ENCODE measurements at regions not wholly inside any gene's neighbourhood (a gene's known extent, or its start where the extent isn't known, plus 50 kb on each side); places are given as distances from the start of the nearest gene placed in this dataset.

DNA sequence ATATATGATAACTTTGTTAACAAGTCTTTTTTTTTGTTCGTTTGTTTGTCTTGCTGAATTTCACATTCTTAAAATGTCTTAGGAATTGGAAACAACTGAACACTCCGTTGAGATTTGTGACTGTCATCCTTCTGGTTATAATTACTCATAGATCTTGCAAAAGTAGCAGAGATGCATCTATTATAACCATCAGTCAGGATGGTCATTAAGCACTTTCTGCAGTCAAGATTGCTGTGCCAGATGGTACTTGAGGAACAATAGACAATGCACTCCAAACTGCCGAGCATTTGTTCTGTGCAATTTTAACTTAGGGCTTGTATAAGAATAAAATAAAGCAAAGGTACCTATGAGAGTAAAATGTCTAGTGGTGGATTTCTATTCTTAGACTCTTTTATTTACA lies 710.1 kb upstream of the KCND2 start:
- Histone ChIP-seq H3K4me1 (no peaks in the 10 kb centered on the region), H3K27ac (no peak overlapping the region), H3K4me3 (no peak overlapping the region), H3K9me3 (no peaks in the 10 kb centered on the region), H3K27me3 (no peaks in the 10 kb centered on the region), H3K36me3 (no peaks in the 10 kb centered on the region)
- DNase-seq (ENCODE audit: low spot score in 2 of 2) = no peak
- no peak for TF ChIP-seq POLR2A (IDR thresholded peaks at IDR 0.05)
- no peak for TF ChIP-seq EP300 (IDR thresholded peaks at IDR 0.05)
- TF ChIP-seq POLR2AphosphoS5 (IDR thresholded peaks at IDR 0.05) = no peak
- TF ChIP-seq, protein P1, sequence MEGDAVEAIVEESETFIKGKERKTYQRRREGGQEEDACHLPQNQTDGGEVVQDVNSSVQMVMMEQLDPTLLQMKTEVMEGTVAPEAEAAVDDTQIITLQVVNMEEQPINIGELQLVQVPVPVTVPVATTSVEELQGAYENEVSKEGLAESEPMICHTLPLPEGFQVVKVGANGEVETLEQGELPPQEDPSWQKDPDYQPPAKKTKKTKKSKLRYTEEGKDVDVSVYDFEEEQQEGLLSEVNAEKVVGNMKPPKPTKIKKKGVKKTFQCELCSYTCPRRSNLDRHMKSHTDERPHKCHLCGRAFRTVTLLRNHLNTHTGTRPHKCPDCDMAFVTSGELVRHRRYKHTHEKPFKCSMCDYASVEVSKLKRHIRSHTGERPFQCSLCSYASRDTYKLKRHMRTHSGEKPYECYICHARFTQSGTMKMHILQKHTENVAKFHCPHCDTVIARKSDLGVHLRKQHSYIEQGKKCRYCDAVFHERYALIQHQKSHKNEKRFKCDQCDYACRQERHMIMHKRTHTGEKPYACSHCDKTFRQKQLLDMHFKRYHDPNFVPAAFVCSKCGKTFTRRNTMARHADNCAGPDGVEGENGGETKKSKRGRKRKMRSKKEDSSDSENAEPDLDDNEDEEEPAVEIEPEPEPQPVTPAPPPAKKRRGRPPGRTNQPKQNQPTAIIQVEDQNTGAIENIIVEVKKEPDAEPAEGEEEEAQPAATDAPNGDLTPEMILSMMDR (IDR thresholded peaks at IDR 0.05) = no peak
- WGBS = 41% methylated on average over 3 of the region's 3 CpGs

DNA sequence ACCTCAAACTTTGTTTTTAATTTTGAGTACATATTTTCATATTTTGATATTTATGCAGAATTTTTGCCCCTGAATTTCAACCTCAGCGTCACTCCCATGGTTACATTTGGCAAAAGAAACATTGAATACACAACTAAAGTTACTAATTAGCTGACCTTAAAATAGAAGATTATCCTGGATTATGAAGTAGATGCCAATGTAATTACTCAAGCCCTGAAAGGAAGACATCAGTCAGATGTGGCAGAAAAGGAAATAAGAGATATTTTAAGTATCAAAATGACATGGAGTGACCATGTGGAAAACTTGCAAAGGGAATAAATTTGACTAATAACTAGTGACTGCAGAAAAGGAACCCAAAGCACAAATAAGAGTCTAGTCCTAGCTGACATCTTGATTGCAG lies 701.3 kb upstream of the KCND2 start:
- Histone ChIP-seq H3K36me3 (no peaks in the 10 kb centered on the region), H3K27me3 (no peaks in the 10 kb centered on the region), H3K4me3 (no peak overlapping the region), H3K4me1 (no peaks in the 10 kb centered on the region), H3K9me3 (no peaks in the 10 kb centered on the region), H3K27ac (no peak overlapping the region)
- TF ChIP-seq, protein P1 (IDR thresholded peaks at IDR 0.05) = no peak
- TF ChIP-seq POLR2AphosphoS5 (IDR thresholded peaks at IDR 0.05) (no peak), POLR2A (IDR thresholded peaks at IDR 0.05) (no peak), EP300 (IDR thresholded peaks at IDR 0.05) (no peak)
- DNase-seq (ENCODE audit: low spot score in 2 of 2) = no peak
- 62% methylated on average over 1 of the region's 1 CpG for WGBS

DNA sequence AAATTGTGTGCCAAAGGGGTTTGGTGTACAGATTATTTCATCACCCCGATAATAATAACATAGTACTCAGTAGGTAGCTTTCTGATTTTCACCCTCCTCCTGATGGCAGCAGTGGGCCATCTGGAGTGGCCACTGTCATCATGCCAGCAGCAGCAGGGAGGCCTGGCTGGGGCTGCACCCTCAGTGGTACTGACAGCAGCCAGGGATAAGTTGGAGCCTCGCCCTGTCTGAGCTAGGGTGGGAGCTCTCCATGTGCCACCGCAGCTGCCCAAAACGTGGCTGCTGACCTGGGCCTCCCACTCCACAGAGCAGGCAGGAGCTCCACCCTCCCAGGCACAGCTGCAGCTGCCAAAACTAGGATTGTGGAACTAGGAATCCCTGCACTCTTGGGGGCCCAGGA lies 700.8 kb upstream of the KCND2 start:
- no peak overlapping the region for H3K27ac ChIP-seq
- no peak for DNase-seq (ENCODE audit: low spot score in 2 of 2)
- no peaks in the 10 kb centered on the region for H3K27me3 ChIP-seq
- no peaks in the 10 kb centered on the region for H3K4me1 ChIP-seq
- WGBS = 74% methylated on average over 3 of the region's 4 CpGs
- no peak overlapping the region for H3K4me3 ChIP-seq
- no peaks in the 10 kb centered on the region for H3K36me3 ChIP-seq
- no peaks in the 10 kb centered on the region for H3K9me3 ChIP-seq
- TF ChIP-seq POLR2AphosphoS5 (IDR thresholded peaks at IDR 0.05) = no peak
- TF ChIP-seq, protein P1 (IDR thresholded peaks at IDR 0.05) = no peak
- no peak for TF ChIP-seq POLR2A (IDR thresholded peaks at IDR 0.05)
- no peak for TF ChIP-seq EP300 (IDR thresholded peaks at IDR 0.05)

DNA sequence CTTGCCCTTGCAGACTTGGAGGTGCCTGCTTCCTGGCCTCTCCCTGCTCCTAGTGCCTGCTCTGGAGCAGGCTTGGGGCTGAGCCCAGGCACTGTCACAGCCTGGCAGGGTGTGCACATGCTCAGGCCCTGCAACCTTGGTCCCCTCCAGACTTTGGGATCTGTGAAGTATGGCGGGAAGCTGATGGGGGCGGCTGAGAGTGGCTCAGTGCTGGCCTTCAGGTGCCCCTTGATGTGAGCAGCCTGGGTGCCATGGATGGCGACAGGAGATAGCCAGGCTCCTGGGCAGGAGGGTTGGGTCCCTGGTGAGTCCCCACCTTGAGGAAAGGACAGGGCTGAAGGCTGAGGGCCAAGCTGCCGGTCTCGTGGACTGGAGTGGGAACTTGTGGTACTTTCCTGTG lies 700.4 kb upstream of the KCND2 start:
- DNase-seq (ENCODE audit: low spot score in 2 of 2) = no peak
- no CpG with 5 or more reads among the region's 5 CpGs for WGBS
- Histone ChIP-seq H3K36me3 (no peaks in the 10 kb centered on the region), H3K4me3 (no peak overlapping the region), H3K27me3 (no peaks in the 10 kb centered on the region), H3K27ac (no peak overlapping the region), H3K4me1 (no peaks in the 10 kb centered on the region), H3K9me3 (no peaks in the 10 kb centered on the region)
- TF ChIP-seq POLR2AphosphoS5 (IDR thresholded peaks at IDR 0.05) (no peak), POLR2A (IDR thresholded peaks at IDR 0.05) (no peak), EP300 (IDR thresholded peaks at IDR 0.05) (no peak)
- TF ChIP-seq, protein P1 (IDR thresholded peaks at IDR 0.05) = no peak

DNA sequence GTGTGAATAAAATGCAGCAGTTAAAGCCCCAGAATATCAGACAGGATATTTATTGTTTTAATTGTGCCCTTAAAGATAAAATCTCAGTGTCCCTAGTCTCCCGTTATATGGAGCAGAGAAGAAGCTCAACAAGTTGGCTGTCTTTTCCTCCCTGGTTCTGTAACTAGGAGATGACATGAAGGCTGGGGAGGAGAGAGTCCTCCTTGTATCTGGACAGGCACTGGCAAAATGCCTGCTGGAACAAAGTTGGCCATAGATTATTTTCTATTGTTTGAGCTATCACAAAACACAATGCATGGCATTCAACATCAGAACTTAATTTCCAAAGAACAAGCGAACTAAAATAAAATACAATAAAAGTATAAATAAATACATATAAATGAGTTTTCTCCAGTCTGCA lies 694.9 kb upstream of the KCND2 start:
- no peak overlapping the region for H3K4me3 ChIP-seq
- H3K27me3 ChIP-seq = no peaks in the 10 kb centered on the region
- no peaks in the 10 kb centered on the region for H3K9me3 ChIP-seq
- no peak overlapping the region for H3K27ac ChIP-seq
- TF ChIP-seq POLR2AphosphoS5 (IDR thresholded peaks at IDR 0.05) = no peak
- no peak for TF ChIP-seq POLR2A (IDR thresholded peaks at IDR 0.05)
- TF ChIP-seq, protein P1 (IDR thresholded peaks at IDR 0.05) = no peak
- no peak for TF ChIP-seq EP300 (IDR thresholded peaks at IDR 0.05)
- no peak for DNase-seq (ENCODE audit: low spot score in 2 of 2)
- WGBS = 55% methylated on average over 2 of the region's 2 CpGs
- no peaks in the 10 kb centered on the region for H3K4me1 ChIP-seq
- H3K36me3 ChIP-seq = no peaks in the 10 kb centered on the region
